ENCODE measurements at regions not wholly inside any gene's neighbourhood (a gene's known extent, or its start where the extent isn't known, plus 50 kb on each side); places are given as distances from the start of the nearest gene placed in this dataset.

DNA sequence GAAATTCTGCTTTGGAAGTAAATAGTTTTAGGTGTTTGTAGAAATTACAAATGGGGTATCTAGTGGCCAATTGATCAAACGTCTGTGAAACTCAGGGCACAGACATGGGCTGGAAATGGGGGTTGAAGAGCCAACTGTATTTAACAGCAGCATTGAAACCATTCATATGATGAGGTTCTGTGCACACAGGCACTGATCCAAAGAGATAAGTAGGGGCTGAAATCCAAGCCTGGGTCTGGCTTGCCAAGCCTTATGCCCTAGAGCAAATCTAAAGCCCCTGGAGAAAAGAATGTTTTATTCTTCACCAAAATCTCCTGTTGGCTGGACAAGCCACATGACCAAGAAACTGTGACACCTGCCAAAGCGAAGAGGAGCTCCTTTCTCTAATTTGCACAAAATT lies 67.6 kb upstream of the ST6GALNAC5 start:
- H3K27ac Mint-ChIP-seq (ENCODE audit: unreplicated experiment): no peak overlapping the region
- TF ChIP-seq, protein P1, sequence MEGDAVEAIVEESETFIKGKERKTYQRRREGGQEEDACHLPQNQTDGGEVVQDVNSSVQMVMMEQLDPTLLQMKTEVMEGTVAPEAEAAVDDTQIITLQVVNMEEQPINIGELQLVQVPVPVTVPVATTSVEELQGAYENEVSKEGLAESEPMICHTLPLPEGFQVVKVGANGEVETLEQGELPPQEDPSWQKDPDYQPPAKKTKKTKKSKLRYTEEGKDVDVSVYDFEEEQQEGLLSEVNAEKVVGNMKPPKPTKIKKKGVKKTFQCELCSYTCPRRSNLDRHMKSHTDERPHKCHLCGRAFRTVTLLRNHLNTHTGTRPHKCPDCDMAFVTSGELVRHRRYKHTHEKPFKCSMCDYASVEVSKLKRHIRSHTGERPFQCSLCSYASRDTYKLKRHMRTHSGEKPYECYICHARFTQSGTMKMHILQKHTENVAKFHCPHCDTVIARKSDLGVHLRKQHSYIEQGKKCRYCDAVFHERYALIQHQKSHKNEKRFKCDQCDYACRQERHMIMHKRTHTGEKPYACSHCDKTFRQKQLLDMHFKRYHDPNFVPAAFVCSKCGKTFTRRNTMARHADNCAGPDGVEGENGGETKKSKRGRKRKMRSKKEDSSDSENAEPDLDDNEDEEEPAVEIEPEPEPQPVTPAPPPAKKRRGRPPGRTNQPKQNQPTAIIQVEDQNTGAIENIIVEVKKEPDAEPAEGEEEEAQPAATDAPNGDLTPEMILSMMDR (IDR thresholded peaks at IDR 0.05; ENCODE audit: insufficient read depth in 1 of 2, low read depth in 1 of 2, low read length in 1 of 2, severe bottlenecking in 1 of 2, unreplicated experiment in 1 of 2): no peak
- no peak overlapping the region for H3K4me3 Mint-ChIP-seq (ENCODE audit: unreplicated experiment)
- ChIA-PET POLR2A (no interaction called here), CTCF (no interaction called here)
- no peak for DNase-seq
- H3K4me1 Mint-ChIP-seq (ENCODE audit: low read depth, unreplicated experiment): no peaks in the 10 kb centered on the region
- no peaks in the 10 kb centered on the region for H3K36me3 Mint-ChIP-seq (ENCODE audit: insufficient read depth, unreplicated experiment)
- H3K27me3 Mint-ChIP-seq (ENCODE audit: insufficient read depth, unreplicated experiment): peaks cover 9% of the 10 kb centered on the region
- Histone ChIP-seq H3K9me3 (no peaks in the 10 kb centered on the region), H3K4me3 (ENCODE audit: low read depth, low read length) (no peak overlapping the region), H3K36me3 (ENCODE audit: control insufficient read depth, insufficient read depth, low read length) (no peaks in the 10 kb centered on the region), H3K4me1 (no peaks in the 10 kb centered on the region), H3K27me3 (replicated peaks; ENCODE audit: control insufficient read depth, insufficient read depth, low read length) (no peaks in the 10 kb centered on the region)
- H3K9me3 Mint-ChIP-seq (ENCODE audit: unreplicated experiment): no peaks in the 10 kb centered on the region
- intact Hi-C loops (cut with micrococcal nuclease; ENCODE audit: unreplicated experiment): no loop called here
- BruUV-seq (replicated peaks): no TSS peak

DNA sequence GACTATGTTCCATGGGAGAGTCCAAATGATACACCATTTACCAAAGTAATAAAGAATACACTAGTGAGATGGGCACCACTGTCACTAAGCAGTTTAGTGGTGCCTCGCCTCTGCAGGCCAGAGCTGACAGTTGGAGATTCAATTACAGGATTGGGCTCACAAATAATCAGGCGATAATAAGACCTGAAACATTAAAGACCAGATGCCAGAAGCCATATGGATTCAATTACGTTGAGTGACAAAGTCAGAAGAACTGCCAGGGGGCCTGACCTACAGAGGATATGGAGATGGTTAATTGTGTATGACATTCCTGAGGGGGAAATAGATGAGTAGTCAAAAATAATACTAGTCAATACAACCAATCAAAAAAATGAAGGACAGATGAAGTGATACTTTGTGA lies 65.2 kb upstream of the ST6GALNAC5 start:
- Histone ChIP-seq H3K36me3 (ENCODE audit: control insufficient read depth, insufficient read depth, low read length) (no peaks in the 10 kb centered on the region), H3K9me3 (no peaks in the 10 kb centered on the region), H3K27me3 (replicated peaks; ENCODE audit: control insufficient read depth, insufficient read depth, low read length) (no peaks in the 10 kb centered on the region), H3K4me3 (ENCODE audit: low read depth, low read length) (no peak overlapping the region), H3K4me1 (no peaks in the 10 kb centered on the region)
- no peaks in the 10 kb centered on the region for H3K36me3 Mint-ChIP-seq (ENCODE audit: insufficient read depth, unreplicated experiment)
- POLR2A ChIA-PET: no interaction called here
- TF ChIP-seq, protein P1 (IDR thresholded peaks at IDR 0.05; ENCODE audit: insufficient read depth in 1 of 2, low read depth in 1 of 2, low read length in 1 of 2, severe bottlenecking in 1 of 2, unreplicated experiment in 1 of 2): no peak
- H3K4me3 Mint-ChIP-seq (ENCODE audit: unreplicated experiment): no peak overlapping the region
- no peak for DNase-seq
- H3K4me1 Mint-ChIP-seq (ENCODE audit: low read depth, unreplicated experiment): no peaks in the 10 kb centered on the region
- no TSS peak for BruUV-seq (replicated peaks)
- intact Hi-C loops (cut with micrococcal nuclease; ENCODE audit: unreplicated experiment): no loop called here
- H3K9me3 Mint-ChIP-seq (ENCODE audit: unreplicated experiment): no peaks in the 10 kb centered on the region
- CTCF ChIA-PET: no interaction called here
- H3K27me3 Mint-ChIP-seq (ENCODE audit: insufficient read depth, unreplicated experiment): peaks cover 9% of the 10 kb centered on the region
- no peak overlapping the region for H3K27ac Mint-ChIP-seq (ENCODE audit: unreplicated experiment)

DNA sequence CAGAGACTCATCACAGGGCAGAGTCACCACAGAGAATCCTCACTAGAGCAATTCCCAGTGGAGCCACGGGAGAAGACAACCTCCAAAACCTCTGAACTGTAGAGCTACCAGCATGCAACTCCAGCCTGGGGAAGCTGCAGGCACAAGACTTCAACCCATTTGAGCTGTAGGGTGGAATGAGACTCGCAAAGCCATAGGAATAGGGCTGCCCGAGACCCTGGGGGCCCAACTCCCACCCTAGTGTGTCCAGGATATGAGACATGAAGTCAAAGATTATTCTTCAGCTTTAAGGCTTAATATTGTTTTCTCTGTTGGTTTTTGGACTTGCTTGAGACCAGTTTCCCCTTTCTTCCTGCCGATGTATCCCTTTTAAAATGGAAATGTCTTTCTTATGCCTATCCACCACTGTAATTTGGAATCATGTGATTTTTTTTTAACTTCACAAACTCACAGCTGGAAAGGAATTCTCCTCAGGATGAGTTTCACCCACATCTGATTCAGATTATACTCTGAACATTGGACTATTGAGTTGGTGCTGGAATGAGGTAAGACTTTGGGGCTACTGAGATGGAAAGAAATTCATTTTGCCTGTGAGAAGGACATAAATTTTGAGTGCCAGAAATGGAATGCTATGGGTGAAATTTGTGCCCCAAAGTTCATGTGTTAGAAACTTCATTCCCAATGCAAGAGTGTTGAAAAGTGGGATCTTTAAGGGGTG lies 59.6 kb upstream of the ST6GALNAC5 start:
- ChIA-PET CTCF (no interaction called here), POLR2A (no interaction called here)
- DNase-seq: no peak
- H3K27ac Mint-ChIP-seq (ENCODE audit: unreplicated experiment): no peak overlapping the region
- Histone ChIP-seq H3K4me3 (ENCODE audit: low read depth, low read length) (no peak overlapping the region), H3K4me1 (no peaks in the 10 kb centered on the region), H3K27me3 (replicated peaks; ENCODE audit: control insufficient read depth, insufficient read depth, low read length) (no peaks in the 10 kb centered on the region), H3K36me3 (ENCODE audit: control insufficient read depth, insufficient read depth, low read length) (no peaks in the 10 kb centered on the region), H3K9me3 (no peaks in the 10 kb centered on the region)
- H3K9me3 Mint-ChIP-seq (ENCODE audit: unreplicated experiment): no peaks in the 10 kb centered on the region
- peaks cover 10% of the 10 kb centered on the region for H3K27me3 Mint-ChIP-seq (ENCODE audit: insufficient read depth, unreplicated experiment)
- TF ChIP-seq, protein P1 (IDR thresholded peaks at IDR 0.05; ENCODE audit: insufficient read depth in 1 of 2, low read depth in 1 of 2, low read length in 1 of 2, severe bottlenecking in 1 of 2, unreplicated experiment in 1 of 2): no peak
- intact Hi-C loops (cut with micrococcal nuclease; ENCODE audit: unreplicated experiment): no loop called here
- H3K4me3 Mint-ChIP-seq (ENCODE audit: unreplicated experiment): no peak overlapping the region
- H3K4me1 Mint-ChIP-seq (ENCODE audit: low read depth, unreplicated experiment): no peaks in the 10 kb centered on the region
- BruUV-seq (replicated peaks): no TSS peak
- H3K36me3 Mint-ChIP-seq (ENCODE audit: insufficient read depth, unreplicated experiment): no peaks in the 10 kb centered on the region
